ENCODE measurements at regions not wholly inside any gene's neighbourhood (a gene's known extent, or its start where the extent isn't known, plus 50 kb on each side); places are given as distances from the start of the nearest gene placed in this dataset.
A peak's percentile ranks its signal among the peaks of the same experiment; 100 is the strongest.

GRCh38 chrX:76827672-76828071, 400.2 kb downstream of the MAGEE1 start:
- TF ChIP-seq FOXK2 (IDR thresholded peaks at IDR 0.05) (no peak), CTBP1 (IDR thresholded peaks at IDR 0.05; ENCODE audit: borderline replicate concordance) (no peak), SP1 (IDR thresholded peaks at IDR 0.05) (no peak), NFRKB (IDR thresholded peaks at IDR 0.05) (no peak), FOXM1 (IDR thresholded peaks at IDR 0.05; ENCODE audit: borderline replicate concordance) (no peak), FOXA1 (IDR thresholded peaks at IDR 0.05) (no peak), SUZ12 (IDR thresholded peaks at IDR 0.05) (no peak), TARDBP (IDR thresholded peaks at IDR 0.05) (no peak), BHLHE40 (IDR thresholded peaks at IDR 0.05; ENCODE audit: borderline replicate concordance) (no peak), ZNF384 (IDR thresholded peaks at IDR 0.05) (no peak), PKNOX1 (IDR thresholded peaks at IDR 0.05) (no peak), ELF4 (IDR thresholded peaks at IDR 0.05) (peak; percentile 67; the same call in 1 of the 2 replicates)

Data from HEK293T (cell line).